K562 (cell line): ENCODE measurements at regions not wholly inside any gene's neighbourhood (a gene's known extent, or its start where the extent isn't known, plus 50 kb on each side); places are given as distances from the start of the nearest gene placed in this dataset.

Experiments
- ATAC-seq: fragments of 200-7000 bp; cut with Tn5 transposase; 3 replicates; pipeline ENCODE4 v1.9.1; 2020; ENCODE audit warnings: moderate library complexity
- BruUV-seq: library from RNA; stranded (reverse); fragments of 400-500 nt; replicated peaks from 2 replicates; lab custom pipeline; 2021; lab: Mats Ljungman, UMichigan
- CTCF ChIA-PET: fragments of 300-600 bp; formaldehyde crosslinking; extraction: SDS; loops from one replicate; lab custom pipeline; 2021; ENCODE audit warnings: low intra/inter-chr PET ratio; lab: Yijun Ruan, JAX
- POLR2A ChIA-PET: fragments of 300-600, 350-650 bp; sonication (Branson Sonifier 250); formaldehyde crosslinking; extraction: SDS; loops from one replicate; lab custom pipeline; 2021; ENCODE audit warnings: antibody characterized with exemption, inconsistent platforms; lab: Yijun Ruan, JAX
- DNase-seq, 4 experiments: peaks; one replicate each; pipeline versions ENCODE4 v3.0.0 to v3.0.0-alpha.2; 2011 to 2018; ENCODE audit warnings: low spot score in 3 of 4, mixed read lengths in 3 of 4; ENCODE audit errors: extremely low read depth in 1 of 4
- FAIRE-seq: peaks from 2 replicates; lab custom pipeline; 2011; peaks lifted over from hg19 to GRCh38; lab: Jason Lieb, UNC
- H2AFZ ChIP-seq: 2 replicates; pipeline ENCODE4 v1.6.0; 2011; ENCODE audit warnings: low read depth, low read length, control low read depth, inconsistent platforms
- H3K27ac ChIP-seq: fragments of 200-600 bp; 3 replicates; pipeline ENCODE4 v1.8.0; 2011; ENCODE audit warnings: low read depth, mild to moderate bottlenecking, control low read depth, inconsistent platforms, low read length, moderate library complexity, mixed read lengths; ENCODE audit errors: extremely low read depth
- H3K27me3 ChIP-seq, 2 experiments: fragments of 300-600 bp in 1 of 2; 2 replicates in 1 of 2; 3 replicates in 1 of 2; pipeline versions ENCODE4 v1.6.0 to v1.8.0; 2011; ENCODE audit warnings: inconsistent platforms in 2 of 2, low read length in 2 of 2, mild to moderate bottlenecking in 1 of 2, mixed read lengths in 1 of 2, moderate library complexity in 1 of 2; ENCODE audit not compliant: control insufficient read depth in 2 of 2, insufficient read depth in 2 of 2
- H3K36me3 ChIP-seq: fragments of 300-600 bp; 3 replicates; pipeline ENCODE4 v1.8.0; 2011; ENCODE audit warnings: mild to moderate bottlenecking, low read length, inconsistent platforms; ENCODE audit not compliant: control insufficient read depth, insufficient read depth
- H3K4me1 ChIP-seq, 2 experiments: fragments of 200-600 bp in 1 of 2; replicated peaks in 1 of 2; 2 replicates in 1 of 2; 3 replicates in 1 of 2; pipeline versions ENCODE4 v1.5.1 to v1.8.0; 2011; ENCODE audit warnings: inconsistent platforms in 2 of 2, low read length in 2 of 2, mild to moderate bottlenecking in 1 of 2, mixed read lengths in 1 of 2, moderate library complexity in 1 of 2; ENCODE audit not compliant: control insufficient read depth in 2 of 2, insufficient read depth in 2 of 2
- H3K4me2 ChIP-seq: 2 replicates; pipeline ENCODE4 v1.6.1; 2011; ENCODE audit warnings: low read length, control low read depth, inconsistent platforms, mixed read lengths; ENCODE audit not compliant: insufficient read depth
- H3K4me3 ChIP-seq: fragments of 200-600 bp; sonication (generic), shearing (Covaris generic); 2 replicates; pipeline ENCODE4 v1.5.1; 2016; ENCODE audit warnings: control low read depth, inconsistent platforms
- H3K79me2 ChIP-seq: fragments of 200-600 bp; 3 replicates; pipeline ENCODE4 v1.8.0; 2011; ENCODE audit warnings: low read length, inconsistent platforms; ENCODE audit not compliant: control insufficient read depth, insufficient read depth
- H3K9ac ChIP-seq, 2 experiments: 2 replicates each; pipeline versions ENCODE4 v1.6.0 to v1.6.1; 2011; ENCODE audit warnings: low read depth in 2 of 2, low read length in 2 of 2, control low read depth in 1 of 2, inconsistent platforms in 1 of 2, mild to moderate bottlenecking in 1 of 2, mixed read lengths in 1 of 2; ENCODE audit not compliant: insufficient read depth in 1 of 2
- H3K9me1 ChIP-seq: one replicate; pipeline ENCODE4 v1.6.0; 2011; ENCODE audit warnings: inconsistent platforms, mild to moderate bottlenecking, low read length, moderate library complexity; ENCODE audit not compliant: control insufficient read depth, insufficient read depth
- H3K9me3 ChIP-seq: replicated peaks from 2 replicates; pipeline ENCODE4 v1.5.1; 2011; ENCODE audit warnings: low read depth, low read length, inconsistent platforms; ENCODE audit not compliant: control insufficient read depth, insufficient read depth
- H4K20me1 ChIP-seq: replicated peaks from 2 replicates; pipeline ENCODE4 v1.6.1; 2011; ENCODE audit warnings: low read length, inconsistent platforms, mixed read lengths; ENCODE audit not compliant: control insufficient read depth, insufficient read depth
- BRF1 ChIP-seq: IDR thresholded peaks from 3 replicates; pipeline ENCODE4 v1.6.1; 2011; ENCODE audit warnings: borderline replicate concordance, mild to moderate bottlenecking; ENCODE audit not compliant: insufficient read length; ENCODE audit errors: extremely low read depth
- CTBP1 ChIP-seq: fragments of 450-650 bp; IDR thresholded peaks from 2 replicates; pipeline ENCODE4 v1.6.1; 2016; ENCODE audit warnings: borderline replicate concordance
- ESRRB ChIP-seq: fragments of 250-450 bp; sonication (Bioruptor Pico); IDR thresholded peaks from 2 replicates; pipeline ENCODE4 v1.5.0; 2020; ENCODE audit warnings: mild to moderate bottlenecking, moderate library complexity, borderline replicate concordance
- FOXA3 ChIP-seq, 2 experiments: fragments of 450-650 bp in 1 of 2; sonication (generic) in 1 of 2; formaldehyde crosslinking; IDR thresholded peaks in 1 of 2; conservative IDR thresholded peaks in 1 of 2; 2 replicates each; pipeline versions ENCODE4 v1.4.0 to v1.8.0; 2020 to 2022; ENCODE audit warnings: mild to moderate bottlenecking in 2 of 2, missing genetic modification reagents in 1 of 2
- FOXM1 ChIP-seq, 2 experiments: fragments of 450-650 bp in 1 of 2; sonication (generic) in 1 of 2; formaldehyde crosslinking in 1 of 2; IDR thresholded peaks; 2 replicates each; pipeline versions ENCODE4 v1.6.1 to v1.9.0; 2017 to 2022; ENCODE audit warnings: low read depth in 2 of 2, mild to moderate bottlenecking in 2 of 2, missing genetic modification reagents in 1 of 2, moderate library complexity in 1 of 2
- ILF3 ChIP-seq: fragments of 450-650 bp; IDR thresholded peaks from 2 replicates; pipeline ENCODE4 v1.6.1; 2018; ENCODE audit warnings: antibody characterized with exemption, mild to moderate bottlenecking, moderate library complexity, borderline replicate concordance
- NELFE ChIP-seq: IDR thresholded peaks from 2 replicates; pipeline ENCODE4 v1.6.1; 2011; ENCODE audit warnings: mild to moderate bottlenecking; ENCODE audit not compliant: insufficient read depth, insufficient read length
- SAFB2 ChIP-seq: fragments of 200-400 bp; formaldehyde crosslinking; IDR thresholded peaks from 2 replicates; pipeline ENCODE4 v1.6.1; 2018; ENCODE audit warnings: borderline replicate concordance, low read length, low read depth, moderate library complexity; ENCODE audit not compliant: severe bottlenecking
- SIN3A ChIP-seq, 2 experiments: fragments of 150-350 bp in 1 of 2; IDR thresholded peaks; 2 replicates each; pipeline ENCODE4 v1.6.1; 2011 to 2016; ENCODE audit warnings: borderline replicate concordance in 2 of 2, low read depth in 2 of 2, low read length in 2 of 2, mild to moderate bottlenecking in 2 of 2, moderate library complexity in 2 of 2; ENCODE audit not compliant: control insufficient read depth in 1 of 2
- ZNF316 ChIP-seq: fragments of 450-650 bp; IDR thresholded peaks from 2 replicates; pipeline ENCODE4 v1.6.1; 2016
- ZNF384 ChIP-seq: IDR thresholded peaks from 2 replicates; pipeline ENCODE4 v1.6.1; 2012; ENCODE audit warnings: low read depth, low read length, improper control_type of control experiment
- ZNF699 ChIP-seq: fragments of 250-450 bp; sonication (Bioruptor Pico); IDR thresholded peaks from 2 replicates; pipeline ENCODE4 v1.8.0; 2021; ENCODE audit warnings: mild to moderate bottlenecking, moderate library complexity; ENCODE audit not compliant: insufficient replicate concordance
- WGBS: fragments of 100-300 bp; shearing (Covaris generic); methylation state at CpG from one replicate; pipeline ENCODE4 v1.1.6; 2016; ENCODE audit warnings: low coverage, mixed read lengths; ENCODE audit not compliant: insufficient coverage; ENCODE audit errors: missing lambda C conversion rate; 5-methylcytosine and 5-hydroxymethylcytosine counted together
- in situ Hi-C: fragments of 300-500 bp; cut with MboI; formaldehyde crosslinking; loops from 4 replicates; pipeline ENCODE4 v1.15.0; 2018; ENCODE audit warnings: inconsistent platforms, mixed read lengths
- intact Hi-C: fragments of 100-400 bp; cut with micrococcal nuclease; formaldehyde crosslinking; loops from 2 replicates; pipeline ENCODE4 v1.14.2; 2022
- TF ChIP-seq, protein P1 (sequence below): fragments of 250-450 bp; sonication (Bioruptor Pico); IDR thresholded peaks from 2 replicates; pipeline ENCODE4 v1.6.1; 2021; ENCODE audit warnings: mild to moderate bottlenecking

DNA sequence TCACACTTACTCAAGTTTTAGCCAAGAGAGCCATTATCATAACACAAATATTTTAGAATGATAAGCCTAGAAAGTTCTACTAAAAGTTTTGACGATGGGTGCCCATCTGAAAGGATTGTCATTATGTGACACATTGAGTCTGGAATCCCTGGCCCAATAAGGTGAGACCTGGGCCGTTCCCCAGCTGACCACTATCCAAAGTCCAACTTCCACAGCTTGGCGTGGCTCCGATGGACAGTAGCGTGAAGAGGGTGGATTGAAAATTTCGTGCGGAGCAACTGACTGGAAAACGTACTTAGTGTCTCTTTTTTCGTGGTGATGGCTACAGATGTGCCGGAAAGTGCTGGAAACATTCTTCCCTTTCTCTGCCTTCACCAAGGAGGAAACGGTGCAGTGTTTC is 439.0 kb upstream of the ZMIZ1 start:
- H4K20me1 ChIP-seq = peaks cover 4% of the 10 kb centered on the region
- H2AFZ ChIP-seq = no peak overlapping the region
- H3K27ac ChIP-seq = no peak overlapping the region
- WGBS = 1% methylated on average over 11 of the region's 11 CpGs
- H3K4me1 ChIP-seq = no peaks in the 10 kb centered on the region
- DNase-seq = no peak
- POLR2A ChIA-PET = interaction anchor here (0.6 kb wide), 1 partner anchor 463 kb away, joined by 4 read pairs; no protein-coding TSS in a partner anchor
- H3K9me1 ChIP-seq = no peaks in the 10 kb centered on the region
- no peaks in the 10 kb centered on the region for H3K9me3 ChIP-seq
- H3K4me3 ChIP-seq = no peak overlapping the region
- no peaks in the 10 kb centered on the region for H3K36me3 ChIP-seq
- FAIRE-seq = no peak
- TF ChIP-seq ZNF316 = no peak
- TF ChIP-seq, all 486 proteins: peak for 0
- CTCF ChIA-PET = no interaction called here
- no peak overlapping the region for H3K4me2 ChIP-seq
- H3K9ac ChIP-seq = no peak overlapping the region
- peaks cover 6 to 72% of the 10 kb centered on the region in 2 experiments for H3K27me3 ChIP-seq
- intact Hi-C loops = no loop called here
- ATAC-seq = no peak
- in situ Hi-C loops = no loop called here
- no TSS peak for BruUV-seq
- no peaks in the 10 kb centered on the region for H3K79me2 ChIP-seq

DNA sequence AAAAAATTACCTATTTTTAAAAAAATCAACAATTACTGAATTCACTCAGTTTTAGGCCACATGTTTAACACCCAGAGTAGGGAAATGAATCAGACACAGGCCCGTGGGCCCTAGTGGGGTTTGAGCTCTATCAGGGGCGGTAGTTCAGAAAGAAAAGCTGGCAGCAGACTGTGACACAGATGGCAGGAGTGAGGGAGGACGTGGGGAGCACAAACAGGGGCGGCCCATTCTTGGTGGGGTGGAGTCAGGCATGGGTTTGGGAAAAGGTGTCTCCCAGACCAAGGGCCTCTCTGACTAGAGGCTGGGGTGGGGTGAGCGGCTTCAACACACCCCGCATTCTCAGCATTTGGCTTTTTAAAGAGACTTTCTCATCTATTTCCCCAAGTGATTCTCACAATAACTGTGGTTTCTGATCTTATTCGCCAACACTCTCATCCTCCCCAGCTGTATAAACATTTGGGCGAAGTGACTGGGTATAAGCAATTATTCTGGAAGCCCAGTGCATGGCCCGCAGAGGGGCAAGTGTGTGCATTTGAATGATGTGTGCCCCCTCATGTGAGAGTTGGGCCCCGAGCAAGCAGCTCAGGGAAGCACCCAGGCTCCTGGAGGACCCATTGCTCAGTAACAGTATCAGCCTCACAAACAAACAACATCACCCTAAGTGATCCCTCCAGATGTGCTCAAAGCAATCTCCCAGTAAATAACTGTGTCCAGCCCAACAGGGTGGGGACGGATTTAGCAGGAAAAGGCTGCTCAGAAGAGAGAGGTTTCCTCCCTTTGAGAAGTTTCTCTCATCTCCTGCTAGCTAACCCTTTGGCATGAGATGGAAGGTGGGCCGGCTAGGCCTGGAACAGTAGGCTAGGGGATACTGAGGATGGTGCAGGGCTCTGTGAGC is 437.6 kb upstream of the ZMIZ1 start:
- Histone ChIP-seq H4K20me1 (peaks cover 4% of the 10 kb centered on the region), H3K9ac (no peak overlapping the region), H3K4me1 (no peaks in the 10 kb centered on the region), H3K79me2 (no peaks in the 10 kb centered on the region), H3K27me3 (peaks cover 3 to 58% of the 10 kb centered on the region in 2 experiments), H3K4me3 (no peak overlapping the region), H3K9me3 (no peaks in the 10 kb centered on the region), H3K4me2 (no peak overlapping the region), H3K9me1 (no peaks in the 10 kb centered on the region), H3K36me3 (no peaks in the 10 kb centered on the region), H2AFZ (no peak overlapping the region), H3K27ac (no peak overlapping the region)
- DNase-seq = no peak
- intact Hi-C loops = no loop called here
- in situ Hi-C loops = no loop called here
- ATAC-seq = no peak
- TF ChIP-seq ZNF384 (no peak), ILF3 (no peak), SIN3A (IDR thresholded peaks at IDR 0.05; ENCODE audit: borderline replicate concordance in 2 of 2, control insufficient read depth in 1 of 2, low read depth in 2 of 2, low read length in 2 of 2) (no peak), NELFE (no peak), SAFB2 (no peak), BRF1 (no peak), ESRRB (CRISPR knock-in tag) (no peak), CTBP1 (no peak), ZNF699 (no peak), FOXA3 (CRISPR knock-in tag; conservative IDR thresholded peaks at IDR 0.05 in 1 of 2, IDR thresholded peaks at IDR 0.05 in 1 of 2) (no peak), FOXM1 (IDR thresholded peaks at IDR 0.05; ENCODE audit: low read depth) (no peak), FOXM1 (CRISPR knock-in tag; IDR thresholded peaks at IDR 0.05; ENCODE audit: low read depth) (no peak)
- TF ChIP-seq, protein P1, sequence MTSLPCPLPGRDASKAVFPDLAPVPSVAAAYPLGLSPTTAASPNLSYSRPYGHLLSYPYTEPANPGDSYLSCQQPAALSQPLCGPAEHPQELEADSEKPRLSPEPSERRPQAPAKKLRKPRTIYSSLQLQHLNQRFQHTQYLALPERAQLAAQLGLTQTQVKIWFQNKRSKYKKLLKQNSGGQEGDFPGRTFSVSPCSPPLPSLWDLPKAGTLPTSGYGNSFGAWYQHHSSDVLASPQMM (CRISPR knock-in tag) = no peak
- ChIA-PET POLR2A (no interaction called here), CTCF (no interaction called here)
- no peak for FAIRE-seq
- BruUV-seq = no TSS peak
- 2% methylated on average over 12 of the region's 12 CpGs for whole genome bisulfite sequencing
